ENCODE measurements at regions not wholly inside any gene's neighbourhood (a gene's known extent, or its start where the extent isn't known, plus 50 kb on each side); places are given as distances from the start of the nearest gene placed in this dataset.

DNA sequence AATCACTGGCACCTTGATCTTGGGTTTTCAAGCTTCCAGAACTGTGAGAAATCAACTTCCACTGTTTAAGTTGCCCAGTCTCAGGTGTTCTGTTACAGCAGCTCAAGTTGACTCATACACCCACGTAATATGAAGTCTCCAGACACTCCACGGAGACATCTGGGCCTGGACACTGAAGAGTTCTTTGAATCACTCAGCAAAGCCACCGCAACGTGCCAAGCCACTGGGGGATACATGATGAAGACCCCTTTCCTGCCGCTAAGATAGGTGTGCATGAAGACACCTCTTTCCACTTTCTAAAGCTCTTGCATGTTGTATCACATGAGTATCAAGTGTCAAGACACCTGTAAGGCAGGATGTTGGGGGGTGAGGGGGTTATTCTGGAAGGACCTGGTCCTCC, 311.7 kb upstream of the RTL1 start:
- DNase-seq (ENCODE audit: low read depth), result no peak
- TF ChIP-seq, protein P1, sequence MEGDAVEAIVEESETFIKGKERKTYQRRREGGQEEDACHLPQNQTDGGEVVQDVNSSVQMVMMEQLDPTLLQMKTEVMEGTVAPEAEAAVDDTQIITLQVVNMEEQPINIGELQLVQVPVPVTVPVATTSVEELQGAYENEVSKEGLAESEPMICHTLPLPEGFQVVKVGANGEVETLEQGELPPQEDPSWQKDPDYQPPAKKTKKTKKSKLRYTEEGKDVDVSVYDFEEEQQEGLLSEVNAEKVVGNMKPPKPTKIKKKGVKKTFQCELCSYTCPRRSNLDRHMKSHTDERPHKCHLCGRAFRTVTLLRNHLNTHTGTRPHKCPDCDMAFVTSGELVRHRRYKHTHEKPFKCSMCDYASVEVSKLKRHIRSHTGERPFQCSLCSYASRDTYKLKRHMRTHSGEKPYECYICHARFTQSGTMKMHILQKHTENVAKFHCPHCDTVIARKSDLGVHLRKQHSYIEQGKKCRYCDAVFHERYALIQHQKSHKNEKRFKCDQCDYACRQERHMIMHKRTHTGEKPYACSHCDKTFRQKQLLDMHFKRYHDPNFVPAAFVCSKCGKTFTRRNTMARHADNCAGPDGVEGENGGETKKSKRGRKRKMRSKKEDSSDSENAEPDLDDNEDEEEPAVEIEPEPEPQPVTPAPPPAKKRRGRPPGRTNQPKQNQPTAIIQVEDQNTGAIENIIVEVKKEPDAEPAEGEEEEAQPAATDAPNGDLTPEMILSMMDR (conservative IDR thresholded peaks at IDR 0.05; ENCODE audit: control insufficient read depth, insufficient read depth, low read depth, low read length), result no peak
- H3K4me3 ChIP-seq (ENCODE audit: control insufficient read depth, low read depth, low read length), result no peak overlapping the region

DNA sequence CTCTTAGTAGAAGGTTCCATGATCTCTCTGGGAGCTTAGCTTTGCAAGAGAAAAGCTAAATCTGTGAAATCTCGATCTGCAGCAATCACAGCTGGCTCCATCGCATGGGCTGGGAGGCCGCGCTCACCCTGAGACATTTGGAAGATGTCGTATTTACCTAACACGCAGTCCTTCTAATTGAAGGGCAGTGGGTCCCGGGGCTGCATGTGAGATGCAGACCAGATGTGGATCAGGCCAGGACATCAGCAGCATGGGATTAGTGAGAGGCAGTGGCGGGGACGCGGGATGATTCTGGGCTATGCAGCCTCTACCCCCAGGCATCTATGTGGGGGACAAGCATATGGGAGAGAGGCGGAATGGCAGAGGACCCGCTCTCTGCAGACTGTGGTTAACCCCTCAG, 312.4 kb upstream of the RTL1 start:
- TF ChIP-seq, protein P1 (conservative IDR thresholded peaks at IDR 0.05; ENCODE audit: control insufficient read depth, insufficient read depth, low read depth, low read length), result no peak
- no peak for DNase-seq (ENCODE audit: low read depth)
- no peak overlapping the region for H3K4me3 ChIP-seq (ENCODE audit: control insufficient read depth, low read depth, low read length)

DNA sequence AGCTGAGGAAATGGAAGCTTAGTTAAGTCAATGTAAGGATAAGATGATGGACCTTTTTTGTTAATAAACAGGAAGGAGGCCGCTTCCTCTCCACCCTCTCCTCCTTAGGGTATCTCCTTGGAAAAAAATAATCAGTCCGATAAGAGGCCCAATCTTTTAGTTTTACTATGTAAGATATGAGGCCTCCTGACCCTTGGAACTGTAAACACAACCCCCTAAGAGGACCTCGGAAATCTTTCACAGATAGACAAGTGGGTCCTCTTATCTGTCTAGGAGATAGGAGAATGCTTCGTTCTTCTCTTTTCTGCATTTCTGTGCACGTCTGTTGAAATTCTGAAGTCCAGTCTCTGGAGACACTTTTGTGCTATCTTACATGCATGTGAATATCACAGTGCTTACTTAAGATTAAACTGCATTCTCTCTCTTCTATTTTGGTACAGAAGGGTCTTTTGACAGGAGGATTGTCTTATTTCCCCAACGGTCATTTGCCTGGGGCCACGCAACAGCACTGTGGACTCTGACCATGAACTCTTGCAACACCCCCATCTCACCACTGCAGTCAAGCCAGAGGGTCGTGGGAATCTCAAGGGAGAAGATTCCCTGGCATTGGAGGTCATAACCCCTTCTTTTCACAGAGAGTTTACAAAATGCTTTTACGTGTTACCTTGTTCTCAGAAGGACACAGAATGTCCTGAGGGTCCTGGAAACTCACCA, 313.0 kb upstream of the RTL1 start:
- no peak overlapping the region for H3K4me3 ChIP-seq (ENCODE audit: control insufficient read depth, low read depth, low read length)
- TF ChIP-seq, protein P1 (conservative IDR thresholded peaks at IDR 0.05; ENCODE audit: control insufficient read depth, insufficient read depth, low read depth, low read length), result no peak
- DNase-seq (ENCODE audit: low read depth), result no peak

DNA sequence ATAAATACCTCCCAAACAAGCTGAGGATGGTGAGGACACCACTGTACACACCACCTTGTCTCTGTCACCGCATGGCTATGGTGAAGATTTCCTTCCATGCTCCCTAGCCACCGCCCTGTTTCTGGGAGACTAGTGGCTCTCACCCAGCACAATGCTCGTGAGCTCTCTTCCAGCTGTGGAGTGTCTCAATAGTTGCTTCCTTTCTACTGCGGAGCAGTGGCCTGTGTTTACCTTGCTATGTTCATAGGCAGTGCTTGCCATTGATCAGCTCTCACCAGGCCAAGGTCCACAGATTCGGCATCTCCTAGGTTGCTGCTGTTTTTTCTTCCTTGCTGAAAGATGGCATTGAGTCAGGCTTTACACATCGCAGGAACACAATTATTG, 313.6 kb upstream of the RTL1 start:
- TF ChIP-seq, protein P1 (conservative IDR thresholded peaks at IDR 0.05; ENCODE audit: control insufficient read depth, insufficient read depth, low read depth, low read length), result no peak
- DNase-seq (ENCODE audit: low read depth), result no peak
- H3K4me3 ChIP-seq (ENCODE audit: control insufficient read depth, low read depth, low read length), result no peak overlapping the region

DNA sequence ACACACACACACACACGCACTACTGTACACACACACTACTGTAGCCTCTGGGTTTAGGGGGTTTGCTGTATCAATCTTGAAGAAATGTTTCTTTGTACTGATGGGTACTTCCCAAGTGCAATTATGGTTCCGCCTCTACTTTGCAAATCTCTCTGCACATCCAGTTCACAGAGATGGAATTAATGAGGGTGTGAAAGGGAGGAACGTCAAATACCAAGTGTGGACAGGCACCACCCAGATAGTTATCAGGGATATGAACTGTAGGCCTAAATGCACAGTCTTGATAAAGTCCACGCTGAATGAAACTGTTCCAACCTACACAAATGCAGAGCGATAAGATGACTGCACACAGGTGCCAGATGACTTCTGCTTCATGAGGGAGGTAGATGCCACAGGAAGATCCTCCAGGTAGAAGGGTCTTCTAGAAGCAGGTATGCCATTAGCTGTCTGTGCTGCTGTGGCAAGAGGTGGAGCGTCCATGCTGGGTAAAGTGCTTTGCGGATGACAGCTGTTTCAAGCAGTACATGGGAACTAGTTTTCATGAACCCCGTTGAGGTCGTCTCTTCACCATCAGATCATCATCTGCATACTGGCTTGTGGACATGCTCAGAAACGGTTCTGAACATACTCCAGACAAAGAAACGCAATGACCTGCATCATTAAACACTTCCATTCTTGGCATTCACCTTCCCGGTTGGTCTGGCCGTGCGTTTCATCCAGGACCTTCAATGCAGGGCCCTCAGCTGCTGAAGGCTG, 314.3 kb upstream of the RTL1 start:
- DNase-seq (ENCODE audit: low read depth), result no peak
- TF ChIP-seq, protein P1 (conservative IDR thresholded peaks at IDR 0.05; ENCODE audit: control insufficient read depth, insufficient read depth, low read depth, low read length), result no peak
- no peak overlapping the region for H3K4me3 ChIP-seq (ENCODE audit: control insufficient read depth, low read depth, low read length)

DNA sequence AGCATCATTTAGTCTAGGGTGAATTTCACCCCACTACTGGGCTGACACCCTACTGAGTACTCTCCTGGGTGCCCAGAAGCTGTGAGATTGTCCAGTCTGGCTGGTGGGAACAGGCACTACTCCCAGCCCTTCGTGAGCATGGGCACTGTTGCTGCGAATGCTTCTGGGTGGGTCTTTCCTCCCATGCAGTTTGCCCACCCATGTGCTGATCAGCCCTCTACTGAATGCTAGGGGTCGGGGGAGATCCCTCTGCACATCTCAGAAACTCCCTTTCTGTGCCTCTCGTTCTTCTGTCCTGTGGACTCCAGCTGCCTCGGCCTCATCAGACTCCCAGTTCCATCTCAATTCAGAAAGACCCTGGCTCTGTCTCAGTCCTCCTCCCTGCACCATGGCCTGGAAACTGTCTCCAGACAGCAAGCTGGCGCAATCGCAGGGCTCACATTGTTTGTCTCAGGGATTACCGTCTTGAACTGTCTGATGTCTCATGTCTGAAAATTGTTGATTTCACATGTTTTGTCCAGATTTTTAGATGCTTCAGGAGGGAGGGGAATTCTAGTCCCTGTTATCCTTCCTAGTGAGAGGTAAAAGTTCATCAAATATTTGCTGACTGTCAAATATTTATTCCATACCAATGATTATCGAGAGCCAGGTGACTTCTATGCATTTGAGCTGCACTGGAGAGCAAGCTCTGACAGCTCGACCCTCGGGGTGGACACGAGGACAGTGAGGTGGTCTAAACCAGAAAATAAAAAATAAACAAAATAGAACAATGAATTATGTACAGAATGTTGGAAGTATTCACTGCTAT, 316.6 kb upstream of the RTL1 start:
- TF ChIP-seq, protein P1 (conservative IDR thresholded peaks at IDR 0.05; ENCODE audit: control insufficient read depth, insufficient read depth, low read depth, low read length), result no peak
- no peak for DNase-seq (ENCODE audit: low read depth)
- H3K4me3 ChIP-seq (ENCODE audit: control insufficient read depth, low read depth, low read length), result no peak overlapping the region
